Tibial nerve (tissue), 3 donors: ENCODE measurements at regions not wholly inside any gene's neighbourhood (a gene's known extent, or its start where the extent isn't known, plus 50 kb on each side); places are given as distances from the start of the nearest gene placed in this dataset.

Source experiments
- POLR2A ChIP-seq, 2 donors: fragments of 450-650 bp; IDR thresholded peaks; one replicate each; pipeline ENCODE4 v1.6.1; 2017; ENCODE audit warnings: antibody characterized with exemption in 2 of 2, mild to moderate bottlenecking in 2 of 2, moderate library complexity in 2 of 2
- TF ChIP-seq, protein P1 (sequence below), 5 experiments: fragments of 200-600 bp in 3 of 5; fragments of 450-650 bp in 2 of 5; sonication (generic) in 3 of 5; IDR thresholded peaks; one replicate each; pipeline ENCODE4 v1.5.1; 2016 to 2019; ENCODE audit warnings: antibody characterized with exemption in 5 of 5, mild to moderate bottlenecking in 3 of 5, moderate library complexity in 2 of 5

DNA sequence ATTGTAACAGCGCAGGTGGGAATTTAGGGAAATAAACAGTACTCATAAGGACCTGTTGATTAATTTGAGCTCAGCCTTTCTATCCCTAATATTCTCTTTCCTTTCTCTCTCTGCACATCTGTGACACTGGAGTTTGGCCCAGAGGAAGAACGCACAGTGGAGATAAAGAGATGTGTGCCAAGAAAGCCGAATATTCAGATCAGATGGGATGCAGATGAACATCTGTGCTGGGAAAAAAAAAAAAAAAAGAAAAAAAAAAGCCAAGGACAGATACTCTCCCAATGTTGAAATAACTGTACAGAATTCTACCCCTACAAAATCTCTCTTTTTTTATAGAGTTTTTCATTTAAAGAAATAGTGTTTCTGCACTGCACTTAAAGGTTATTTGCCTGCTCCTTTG lies 485.4 kb downstream of the KCNJ2 start:
- TF ChIP-seq, protein P1, sequence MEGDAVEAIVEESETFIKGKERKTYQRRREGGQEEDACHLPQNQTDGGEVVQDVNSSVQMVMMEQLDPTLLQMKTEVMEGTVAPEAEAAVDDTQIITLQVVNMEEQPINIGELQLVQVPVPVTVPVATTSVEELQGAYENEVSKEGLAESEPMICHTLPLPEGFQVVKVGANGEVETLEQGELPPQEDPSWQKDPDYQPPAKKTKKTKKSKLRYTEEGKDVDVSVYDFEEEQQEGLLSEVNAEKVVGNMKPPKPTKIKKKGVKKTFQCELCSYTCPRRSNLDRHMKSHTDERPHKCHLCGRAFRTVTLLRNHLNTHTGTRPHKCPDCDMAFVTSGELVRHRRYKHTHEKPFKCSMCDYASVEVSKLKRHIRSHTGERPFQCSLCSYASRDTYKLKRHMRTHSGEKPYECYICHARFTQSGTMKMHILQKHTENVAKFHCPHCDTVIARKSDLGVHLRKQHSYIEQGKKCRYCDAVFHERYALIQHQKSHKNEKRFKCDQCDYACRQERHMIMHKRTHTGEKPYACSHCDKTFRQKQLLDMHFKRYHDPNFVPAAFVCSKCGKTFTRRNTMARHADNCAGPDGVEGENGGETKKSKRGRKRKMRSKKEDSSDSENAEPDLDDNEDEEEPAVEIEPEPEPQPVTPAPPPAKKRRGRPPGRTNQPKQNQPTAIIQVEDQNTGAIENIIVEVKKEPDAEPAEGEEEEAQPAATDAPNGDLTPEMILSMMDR (IDR thresholded peaks at IDR 0.05) = no peak
- TF ChIP-seq POLR2A (IDR thresholded peaks at IDR 0.05) = no peak
